HepG2 (cell line): ENCODE measurements at regions not wholly inside any gene's neighbourhood (a gene's known extent, or its start where the extent isn't known, plus 50 kb on each side); places are given as distances from the start of the nearest gene placed in this dataset.

ENCODE experiments used
- ATF1 ChIP-seq: IDR thresholded peaks from 2 replicates; pipeline ENCODE4 v1.6.1; 2016; ENCODE audit warnings: mild to moderate bottlenecking, control low read depth
- DMTF1 ChIP-seq: sonication (generic); formaldehyde crosslinking; IDR thresholded peaks from 2 replicates; pipeline ENCODE4 v1.4.0; 2020; ENCODE audit warnings: mild to moderate bottlenecking, missing genetic modification reagents
- FLYWCH1 ChIP-seq: sonication (generic); formaldehyde crosslinking; IDR thresholded peaks from 2 replicates; pipeline ENCODE4 v1.8.1; 2023; ENCODE audit warnings: mild to moderate bottlenecking, missing genetic modification reagents
- FOSL2 ChIP-seq: sonication (generic); formaldehyde crosslinking; IDR thresholded peaks from 2 replicates; pipeline ENCODE4 v1.4.0; 2020; ENCODE audit warnings: missing genetic modification reagents
- FOXA3 ChIP-seq: IDR thresholded peaks from 2 replicates; pipeline ENCODE4 v1.6.1; 2016; ENCODE audit warnings: missing genetic modification reagents, missing compliant biosample characterization
- FOXO1 ChIP-seq: sonication (generic); formaldehyde crosslinking; IDR thresholded peaks from 2 replicates; pipeline ENCODE4 v1.4.0; 2020; ENCODE audit warnings: missing genetic modification reagents
- JUNB ChIP-seq: sonication (generic); formaldehyde crosslinking; IDR thresholded peaks from 2 replicates; pipeline ENCODE4 v1.8.0; 2022; ENCODE audit warnings: missing genetic modification reagents, mild to moderate bottlenecking, borderline replicate concordance
- KAT8 ChIP-seq: IDR thresholded peaks from 2 replicates; pipeline ENCODE4 v1.6.1; 2016; ENCODE audit warnings: missing genetic modification reagents, missing compliant biosample characterization
- RXRB ChIP-seq: IDR thresholded peaks from 2 replicates; pipeline ENCODE4 v1.6.1; 2016; ENCODE audit warnings: borderline replicate concordance, missing genetic modification reagents, missing compliant biosample characterization
- SAFB2 ChIP-seq: sonication (generic); formaldehyde crosslinking; IDR thresholded peaks from 2 replicates; pipeline ENCODE4 v1.5.1; 2020; ENCODE audit warnings: missing genetic modification reagents, low read depth, mild to moderate bottlenecking, borderline replicate concordance
- SALL1 ChIP-seq: sonication (generic); formaldehyde crosslinking; IDR thresholded peaks from 2 replicates; pipeline ENCODE4 v1.8.0; 2022; ENCODE audit warnings: mild to moderate bottlenecking, missing genetic modification reagents
- SALL2 ChIP-seq: sonication (generic); formaldehyde crosslinking; IDR thresholded peaks from 2 replicates; pipeline ENCODE4 v1.8.1; 2023; ENCODE audit warnings: mild to moderate bottlenecking, missing genetic modification reagents, inconsistent platforms
- SMYD3 ChIP-seq: sonication (generic); formaldehyde crosslinking; IDR thresholded peaks from 2 replicates; pipeline ENCODE4 v1.8.1; 2023; ENCODE audit warnings: mild to moderate bottlenecking, missing genetic modification reagents
- SP1 ChIP-seq, 2 experiments: fragments of 450-650 bp in 1 of 2; sonication (generic) in 1 of 2; formaldehyde crosslinking in 1 of 2; IDR thresholded peaks; 2 replicates each; pipeline versions ENCODE4 v1.4.0 to v1.6.1; 2016 to 2020; ENCODE audit warnings: missing genetic modification reagents in 1 of 2
- TEAD3 ChIP-seq: optimal IDR thresholded peaks from 2 replicates; pipeline ENCODE3; 2016; ENCODE audit warnings: borderline replicate concordance
- TFDP1 ChIP-seq: IDR thresholded peaks from 2 replicates; pipeline ENCODE4 v1.6.1; 2016; ENCODE audit warnings: missing compliant biosample characterization, missing genetic modification reagents, borderline replicate concordance
- ZNF136 ChIP-seq: sonication (generic); formaldehyde crosslinking; IDR thresholded peaks from 2 replicates; pipeline ENCODE4 v1.8.1; 2022; ENCODE audit warnings: low read depth, mild to moderate bottlenecking, moderate library complexity, missing genetic modification reagents
- ZNF207 ChIP-seq: fragments of 450-650 bp; IDR thresholded peaks from 2 replicates; pipeline ENCODE4 v1.6.1; 2016; ENCODE audit warnings: antibody characterized with exemption, borderline replicate concordance
- ZNF496 ChIP-seq: sonication (generic); formaldehyde crosslinking; IDR thresholded peaks from 2 replicates; pipeline ENCODE4 v1.8.1; 2023; ENCODE audit warnings: mild to moderate bottlenecking, moderate library complexity, missing genetic modification reagents; ENCODE audit not compliant: insufficient replicate concordance
- ZNF572 ChIP-seq: sonication (generic); formaldehyde crosslinking; IDR thresholded peaks from 2 replicates; pipeline ENCODE4 v1.5.1; 2020; ENCODE audit warnings: mild to moderate bottlenecking, missing genetic modification reagents
- ZNF589 ChIP-seq: sonication (generic); formaldehyde crosslinking; conservative IDR thresholded peaks from 2 replicates; pipeline ENCODE4 v1.8.0; 2022; ENCODE audit warnings: mild to moderate bottlenecking, moderate library complexity, missing genetic modification reagents
- ZNF598 ChIP-seq: sonication (generic); formaldehyde crosslinking; IDR thresholded peaks from 2 replicates; pipeline ENCODE4 v1.5.1; 2020; ENCODE audit warnings: mild to moderate bottlenecking, missing genetic modification reagents, borderline replicate concordance
- ZNF609 ChIP-seq: sonication (generic); formaldehyde crosslinking; IDR thresholded peaks from 2 replicates; pipeline ENCODE4 v1.4.0; 2020; ENCODE audit warnings: mild to moderate bottlenecking, missing genetic modification reagents, borderline replicate concordance
- ZNF784 ChIP-seq: sonication (generic); formaldehyde crosslinking; IDR thresholded peaks from 2 replicates; pipeline ENCODE4 v1.5.1; 2020; ENCODE audit warnings: missing genetic modification reagents, mild to moderate bottlenecking, borderline replicate concordance

GRCh38 chr2:216583147-216583546, 50.1 kb upstream of the IGFBP2 start (continued):
- TF ChIP-seq SAFB2 (CRISPR knock-in tag) = no peak
- no peak for TF ChIP-seq SMYD3 (CRISPR knock-in tag)
- no peak for TF ChIP-seq JUNB (CRISPR knock-in tag)
- TF ChIP-seq SALL1 (CRISPR knock-in tag) = 0 out of 2 replicates have a peak, but pooled peaks have one; percentile 15
- TF ChIP-seq ZNF136 (CRISPR knock-in tag) = no peak
- no peak for TF ChIP-seq FLYWCH1
- no peak for TF ChIP-seq ZNF784 (CRISPR knock-in tag)
- no peak for TF ChIP-seq RXRB
- no peak for TF ChIP-seq ZNF598 (CRISPR knock-in tag)
- no peak for TF ChIP-seq FOXO1 (CRISPR knock-in tag)
- peak; percentile 24 for TF ChIP-seq TEAD3 (CRISPR knock-in tag)
- TF ChIP-seq ZNF609 = no peak
- TF ChIP-seq KAT8 = no peak
- TF ChIP-seq SALL2 (CRISPR knock-in tag) = no peak
- no peak for TF ChIP-seq DMTF1 (CRISPR knock-in tag)
- TF ChIP-seq ZNF207 = no peak
- TF ChIP-seq ZNF589 = no peak
- TF ChIP-seq ZNF572 (CRISPR knock-in tag) = no peak
- no peak for TF ChIP-seq SP1 (IDR thresholded peaks at IDR 0.05)
- TF ChIP-seq SP1 (CRISPR knock-in tag; IDR thresholded peaks at IDR 0.05) = no peak
- TF ChIP-seq ATF1 (CRISPR knock-in tag) = no peak
- TF ChIP-seq TFDP1 = no peak
- peak; percentile 38; the same call in 1 of the 2 replicates for TF ChIP-seq FOXA3 (CRISPR knock-in tag)
- TF ChIP-seq FOSL2 = peak; percentile 55
- no peak for TF ChIP-seq ZNF496 (CRISPR knock-in tag)
